ENCODE measurements at regions not wholly inside any gene's neighbourhood (a gene's known extent, or its start where the extent isn't known, plus 50 kb on each side); places are given as distances from the start of the nearest gene placed in this dataset.

GRCh38 chr2:104318001-104318665 is 535.8 kb upstream of the POU3F3 start:
- no peak for DNase-seq (ENCODE audit: low spot score)

DNA sequence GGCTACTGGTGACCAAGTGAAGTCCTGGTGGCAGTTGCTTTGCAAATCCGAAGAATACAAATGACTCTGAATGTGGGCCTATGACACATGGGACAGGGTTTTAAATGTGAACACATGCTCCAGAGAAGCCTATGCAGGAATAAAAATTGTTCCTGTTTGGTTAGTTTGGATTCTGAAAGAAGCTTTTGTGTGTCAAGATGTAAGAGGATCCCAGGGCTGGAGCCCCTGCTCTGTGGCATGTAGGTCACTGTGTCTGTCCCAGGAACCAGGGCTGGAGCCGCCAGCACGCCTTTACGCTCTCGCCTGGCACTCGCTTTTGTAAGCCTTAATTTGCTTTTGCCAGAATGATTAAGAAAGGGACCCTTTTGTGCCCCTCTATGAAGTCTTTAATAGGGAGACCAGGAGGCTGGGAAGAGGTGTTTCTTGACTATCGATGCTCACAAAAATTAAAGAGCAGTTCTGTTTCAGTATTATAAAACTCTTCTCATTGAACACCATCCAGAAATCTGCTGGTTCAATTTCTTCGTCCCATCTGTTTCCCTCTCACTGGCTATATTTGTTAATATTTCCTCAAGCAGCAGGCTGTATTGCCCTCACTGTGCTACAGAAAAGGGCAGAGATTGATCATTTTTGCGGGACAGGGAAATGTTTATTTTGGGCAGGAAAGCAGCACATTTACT is 532.7 kb upstream of the POU3F3 start:
- no peak for DNase-seq (ENCODE audit: low spot score)

- no peak for DNase-seq (ENCODE audit: low spot score)
Observed at GRCh38 chr2:104321796-104322349, 532.0 kb upstream of the POU3F3 start.

GRCh38 chr2:104332731-104333130 is 521.2 kb upstream of the POU3F3 start:
- no peak for DNase-seq (ENCODE audit: low spot score)

DNA sequence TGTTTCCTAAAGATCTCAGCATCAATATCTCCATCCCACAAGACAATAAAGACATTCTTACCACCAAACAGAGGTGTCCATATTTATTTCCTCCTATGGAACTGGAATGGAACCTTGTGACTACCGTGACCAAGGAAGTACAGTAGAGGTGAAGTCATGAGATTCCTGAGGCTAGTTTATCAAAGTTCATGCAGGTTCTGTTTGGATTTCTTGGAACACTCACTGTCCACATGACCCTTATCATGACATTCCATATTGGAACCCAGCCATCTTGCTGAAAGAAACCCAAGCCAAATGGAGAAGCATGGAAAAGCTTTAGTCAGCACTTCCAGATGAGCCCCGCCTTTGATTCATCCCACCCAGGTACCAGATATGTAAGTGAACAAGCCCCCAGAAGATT is 516.0 kb upstream of the POU3F3 start:
- DNase-seq (ENCODE audit: low spot score) = no peak

DNA sequence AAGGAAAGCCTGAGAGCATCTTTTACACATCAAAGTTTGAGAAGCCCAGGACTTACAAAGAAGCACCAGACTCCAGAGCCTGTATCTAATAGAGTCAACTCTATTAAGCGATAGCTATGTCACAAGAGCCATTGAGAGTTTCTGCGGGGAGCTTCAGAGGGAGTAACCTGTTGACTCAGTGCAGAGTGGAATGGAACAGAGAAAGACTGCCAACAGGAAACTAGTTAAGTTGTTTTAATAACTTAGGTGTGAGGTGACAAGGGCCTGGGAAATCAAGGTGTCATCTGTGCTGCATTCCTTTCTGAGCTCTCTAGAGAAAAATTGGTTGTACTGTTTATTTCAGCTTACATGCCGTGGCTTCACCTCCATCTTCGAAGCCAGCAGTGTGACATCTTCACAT is 513.8 kb upstream of the POU3F3 start:
- no peak for DNase-seq (ENCODE audit: low spot score)

- DNase-seq (ENCODE audit: low spot score) = no peak
Observed at GRCh38 chr2:104340879-104341828, 512.8 kb upstream of the POU3F3 start.

DNA sequence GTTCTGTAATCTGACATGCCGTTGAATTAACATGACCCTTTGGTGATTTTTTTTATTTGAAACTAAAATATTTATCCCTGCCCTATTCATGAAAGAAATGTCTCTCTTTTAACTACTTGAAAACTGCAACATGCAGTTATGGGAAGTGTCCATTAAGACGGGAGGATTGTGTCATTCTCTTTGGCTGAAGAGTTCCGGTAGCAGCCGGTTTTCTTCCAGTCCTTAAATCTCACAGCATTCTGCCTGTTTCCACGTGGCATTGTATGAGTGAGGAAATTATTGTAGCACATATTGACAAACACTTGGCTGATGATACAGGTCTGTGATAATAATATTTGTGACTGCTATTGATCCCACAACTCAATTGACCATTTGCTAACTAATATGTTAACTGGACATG is 509.6 kb upstream of the POU3F3 start:
- DNase-seq (ENCODE audit: low spot score) = no peak

DNA sequence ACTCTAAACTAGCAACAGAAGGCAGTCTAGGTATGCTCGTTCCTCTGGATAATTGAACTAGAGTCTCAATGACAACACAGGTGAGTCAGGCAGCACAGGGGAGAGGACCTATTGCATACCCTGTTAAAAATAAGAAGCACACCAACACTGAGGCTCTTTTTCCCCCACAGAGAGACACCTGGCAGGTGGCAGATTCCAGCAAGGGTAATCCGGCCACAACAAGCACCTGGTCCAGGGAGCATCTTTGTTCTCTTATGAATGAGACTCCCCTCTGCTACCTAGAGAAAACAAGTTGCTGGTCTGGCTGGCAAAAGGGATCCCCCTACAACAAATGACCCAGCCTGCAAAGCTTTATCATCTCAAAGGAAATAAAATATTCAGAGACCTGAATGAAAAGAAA is 508.9 kb upstream of the POU3F3 start:
- DNase-seq (ENCODE audit: low spot score) = no peak

- DNase-seq (ENCODE audit: low spot score) = no peak
Observed at GRCh38 chr2:104358122-104358521, 495.8 kb upstream of the POU3F3 start.

DNA sequence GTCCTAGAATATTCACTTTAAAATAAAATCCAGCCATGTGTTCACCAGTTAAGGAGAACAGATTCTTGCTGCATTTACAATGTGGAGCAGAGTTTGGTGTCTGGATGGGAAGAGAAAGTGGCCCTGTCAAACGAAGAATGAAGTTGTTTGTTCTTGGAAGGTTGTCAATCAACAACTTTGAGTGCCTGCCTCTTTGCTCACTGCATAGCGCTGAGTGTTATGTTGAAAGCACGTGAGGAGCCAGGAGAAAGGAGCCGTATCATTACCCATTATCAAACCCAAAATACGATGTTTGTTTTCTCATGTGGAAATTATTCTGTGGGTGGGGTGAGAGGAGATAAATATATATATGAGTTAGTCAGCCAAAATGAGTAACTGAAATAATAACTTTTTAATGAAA is 492.5 kb upstream of the POU3F3 start:
- DNase-seq (ENCODE audit: low spot score) = no peak

DNA sequence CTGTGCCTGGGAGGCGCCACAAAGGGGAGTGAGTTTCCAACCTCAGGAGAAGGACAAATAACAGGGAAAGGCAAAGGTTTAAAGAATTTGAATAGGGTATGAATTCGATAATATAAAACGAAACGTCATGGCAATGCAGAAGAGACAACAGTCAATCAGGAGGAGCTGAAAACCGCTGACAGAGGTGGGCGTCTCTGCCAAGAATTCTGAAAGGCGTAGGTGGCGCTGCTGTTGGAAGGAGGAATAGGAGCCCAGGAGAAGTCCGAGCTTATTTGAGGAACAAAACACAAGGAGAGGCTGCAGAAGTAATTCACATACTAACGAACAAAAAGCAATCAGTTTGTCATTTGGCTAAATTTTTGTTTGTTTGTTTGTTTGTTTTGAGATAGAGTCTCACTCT is 485.8 kb upstream of the POU3F3 start:
- no peak for DNase-seq (ENCODE audit: low spot score)

- DNase-seq (ENCODE audit: low spot score) = no peak
Observed at GRCh38 chr2:104371087-104371781, 482.7 kb upstream of the POU3F3 start.

GRCh38 chr2:104375206-104375605 is 478.7 kb upstream of the POU3F3 start:
- no peak for DNase-seq (ENCODE audit: low spot score)

GRCh38 chr2:104378853-104379374 is 475.0 kb upstream of the POU3F3 start:
- no peak for DNase-seq (ENCODE audit: low spot score)

DNA sequence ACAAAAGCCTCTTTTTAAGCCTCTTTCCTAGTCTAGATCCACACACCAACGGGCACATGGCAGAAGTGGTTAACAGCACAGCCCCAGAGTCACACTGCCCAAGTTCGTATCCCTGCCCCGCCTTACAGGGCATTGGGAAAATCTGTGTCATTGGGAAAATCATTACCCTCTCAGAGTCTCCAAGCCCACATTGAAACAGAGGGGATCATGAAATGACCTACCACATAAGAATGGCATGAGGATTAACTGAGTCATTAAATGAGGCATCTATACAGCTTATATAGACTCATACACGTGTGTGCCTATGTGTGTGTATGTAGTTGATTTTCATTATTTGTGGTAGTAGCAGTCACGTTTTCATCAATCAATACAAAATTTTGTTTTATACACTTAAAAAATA is 469.0 kb upstream of the POU3F3 start:
- no peak for DNase-seq (ENCODE audit: low spot score)

DNA sequence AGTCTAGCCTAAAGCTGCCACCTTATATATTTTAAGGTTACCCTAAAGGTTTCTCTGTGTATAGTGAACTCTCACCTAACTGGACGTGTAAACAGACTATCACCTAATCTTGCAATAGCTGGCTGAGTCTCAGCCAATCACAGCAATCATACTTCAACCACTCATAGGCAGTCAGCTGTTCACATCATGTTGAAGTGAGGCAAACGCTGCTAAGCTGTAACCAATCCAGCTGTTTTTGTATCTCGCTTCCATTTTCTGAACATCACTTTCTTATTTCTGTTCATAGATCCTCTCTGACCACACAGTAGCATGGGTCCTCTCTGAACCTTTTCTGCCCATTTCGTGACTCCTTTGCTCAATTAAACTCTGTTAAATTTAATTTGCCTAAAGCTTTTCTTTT is 468.2 kb upstream of the POU3F3 start:
- no peak for DNase-seq (ENCODE audit: low spot score)

GRCh38 chr2:104388296-104388695 is 465.6 kb upstream of the POU3F3 start:
- no peak for DNase-seq (ENCODE audit: low spot score)

GRCh38 chr2:104402825-104403224 is 451.1 kb upstream of the POU3F3 start:
- no peak for DNase-seq (ENCODE audit: low spot score)

DNA sequence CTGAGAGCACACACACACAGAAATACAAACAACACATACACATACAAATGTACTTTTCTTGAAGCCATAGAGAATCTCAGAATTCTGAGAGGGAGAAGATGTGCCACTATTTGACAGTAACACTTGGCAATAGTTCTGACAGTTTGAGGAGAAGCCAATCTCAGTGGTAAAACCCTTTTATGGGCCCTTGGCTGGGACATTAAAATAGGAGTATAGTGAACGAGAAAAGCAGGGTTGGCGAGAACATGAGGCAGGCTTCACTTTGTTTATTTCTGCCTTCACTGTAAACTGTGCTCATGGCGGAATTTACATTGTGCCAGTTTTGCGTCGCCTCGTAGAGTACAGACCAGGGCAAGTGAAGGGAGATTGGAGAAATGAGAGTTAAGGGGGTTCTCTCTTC is 449.4 kb upstream of the POU3F3 start:
- DNase-seq (ENCODE audit: low spot score) = no peak

DNA sequence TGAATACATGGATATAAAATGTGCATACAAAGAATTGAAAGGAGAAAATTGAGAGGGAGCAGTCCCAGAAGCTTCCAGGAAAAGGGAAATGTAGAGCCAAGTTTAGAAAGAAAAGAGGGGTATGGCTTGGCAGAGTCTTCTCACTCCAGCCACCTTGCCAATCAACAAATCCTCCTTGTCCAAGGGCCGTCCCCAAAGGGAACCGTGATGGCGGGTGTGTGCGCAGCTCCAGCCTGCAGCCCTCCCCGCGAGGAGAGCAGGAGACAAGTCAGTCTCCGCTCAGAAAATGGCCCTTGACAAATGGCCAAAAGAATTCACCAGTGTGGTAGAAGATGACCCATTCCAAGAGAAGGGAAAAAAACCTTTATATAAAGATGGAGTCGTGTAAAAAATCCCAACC is 448.3 kb upstream of the POU3F3 start:
- DNase-seq (ENCODE audit: low spot score) = no peak
